GM21529 (cell line): ENCODE measurements at regions not wholly inside any gene's neighbourhood (a gene's known extent, or its start where the extent isn't known, plus 50 kb on each side); places are given as distances from the start of the nearest gene placed in this dataset.
"Not testable (repeated sequence)": the region's sequence is repeated elsewhere in the genome, so short reads cannot be mapped to it uniquely, and the experiment has no call there.

Experiments used
- ATAC-seq: cut with Tn5 transposase; IDR thresholded peaks from one replicate; pipeline ENCODE4 v1.9.1; 2021; ENCODE audit not compliant: unreplicated experiment

- no peak for ATAC-seq
These were observed 1373.7 kb downstream of the BRINP3 start for GRCh38 chr1:189103956-189104355.

DNA sequence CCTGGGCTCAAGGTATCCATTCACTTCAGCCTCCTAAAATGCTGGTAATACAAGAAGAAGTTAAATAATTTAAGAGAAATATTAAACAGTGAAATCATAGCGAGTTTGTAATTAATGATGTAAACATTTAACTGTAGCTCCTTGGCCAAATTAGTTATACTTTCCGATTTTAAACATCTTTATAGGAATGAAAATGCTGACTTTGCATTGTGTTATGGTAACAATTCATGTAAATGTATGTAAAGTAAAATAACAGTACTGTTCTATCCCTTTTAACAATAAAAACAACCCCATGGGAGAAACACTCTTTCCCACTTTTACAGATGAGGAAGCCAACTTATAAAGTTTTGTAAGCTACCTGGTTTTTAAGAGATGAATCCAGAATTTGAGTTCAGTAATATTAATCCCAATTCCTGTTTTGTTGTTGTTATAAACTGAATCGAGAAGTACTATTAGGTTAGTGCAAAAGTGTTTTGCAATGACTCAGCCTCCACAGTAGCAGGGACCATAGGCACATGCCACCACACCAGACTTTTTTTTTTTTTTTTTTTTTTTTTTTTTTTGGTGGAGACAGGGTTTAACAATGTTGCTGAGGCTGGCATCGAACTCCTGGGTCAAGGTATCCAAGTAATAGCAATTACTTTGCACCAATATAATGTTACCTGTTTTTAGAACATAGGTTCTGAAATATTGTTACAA lies 1360.4 kb downstream of the BRINP3 start:
- ATAC-seq: no peak

DNA sequence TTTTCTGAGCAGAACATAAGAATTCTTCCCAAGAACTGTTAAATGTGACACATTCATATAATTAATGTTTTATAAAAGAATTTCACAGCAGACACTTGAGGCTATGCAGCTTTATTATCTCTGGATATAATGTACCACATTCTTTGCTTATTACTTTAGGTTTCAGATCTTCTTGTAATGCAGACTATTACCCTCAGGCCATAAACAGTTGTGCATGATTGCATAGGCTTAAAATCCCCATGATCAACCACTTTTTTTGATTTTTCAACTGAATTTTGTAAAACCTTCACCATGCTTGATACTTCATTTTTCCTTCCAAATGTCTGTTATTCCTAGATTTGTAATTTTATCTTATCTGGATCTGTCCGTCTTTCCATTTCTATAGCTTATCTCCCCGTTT lies 1355.7 kb downstream of the BRINP3 start:
- no peak for ATAC-seq

- no peak for ATAC-seq
These were observed 1352.0 kb downstream of the BRINP3 start for GRCh38 chr1:189125694-189126093.

GRCh38 chr1:189131576-189131975 lies 1346.1 kb downstream of the BRINP3 start:
- ATAC-seq: no peak

- ATAC-seq: not testable (repeated sequence)
These were observed 1337.9 kb downstream of the BRINP3 start for GRCh38 chr1:189139748-189140147.

GRCh38 chr1:189141056-189141455 lies 1336.6 kb downstream of the BRINP3 start:
- ATAC-seq: no peak

DNA sequence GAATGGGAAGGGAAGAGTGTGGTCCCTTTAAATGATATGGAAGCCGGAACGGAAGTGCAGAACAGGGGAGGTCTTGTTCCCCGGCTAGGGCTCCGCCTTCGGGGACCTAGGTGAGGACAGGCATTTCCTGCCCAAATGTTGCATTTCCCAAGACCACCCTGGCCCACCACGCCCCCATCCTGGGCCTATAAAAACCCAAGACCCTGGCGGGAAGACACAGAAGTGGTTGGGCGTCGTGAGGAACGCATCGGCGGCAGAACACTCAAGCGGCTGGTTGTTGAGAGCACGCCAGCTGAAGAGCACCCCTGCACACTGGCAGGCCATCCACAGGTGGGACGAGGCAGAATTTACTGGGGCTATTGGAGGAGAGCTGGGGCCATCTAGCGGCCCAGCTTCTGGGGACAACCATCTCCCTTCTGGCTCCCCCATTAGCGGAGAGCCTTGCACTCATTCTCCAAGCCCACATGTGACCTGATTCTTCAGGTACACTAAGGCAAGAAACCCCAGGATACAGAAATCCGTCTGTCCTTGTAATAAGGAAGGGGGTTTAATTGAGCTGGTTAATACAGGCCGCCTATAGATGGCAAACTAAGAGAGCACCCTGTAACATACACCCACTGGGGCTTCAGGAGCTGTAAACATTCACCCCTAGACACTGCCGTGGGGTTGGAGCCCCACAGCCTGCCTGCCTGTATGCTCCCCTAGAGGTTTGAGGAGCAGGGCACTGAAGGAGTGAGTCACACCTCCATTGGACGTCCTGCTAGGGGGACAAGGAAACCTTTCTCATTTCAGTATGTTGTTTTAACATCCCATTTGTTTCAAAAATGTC lies 1327.9 kb downstream of the BRINP3 start:
- ATAC-seq: no peak

DNA sequence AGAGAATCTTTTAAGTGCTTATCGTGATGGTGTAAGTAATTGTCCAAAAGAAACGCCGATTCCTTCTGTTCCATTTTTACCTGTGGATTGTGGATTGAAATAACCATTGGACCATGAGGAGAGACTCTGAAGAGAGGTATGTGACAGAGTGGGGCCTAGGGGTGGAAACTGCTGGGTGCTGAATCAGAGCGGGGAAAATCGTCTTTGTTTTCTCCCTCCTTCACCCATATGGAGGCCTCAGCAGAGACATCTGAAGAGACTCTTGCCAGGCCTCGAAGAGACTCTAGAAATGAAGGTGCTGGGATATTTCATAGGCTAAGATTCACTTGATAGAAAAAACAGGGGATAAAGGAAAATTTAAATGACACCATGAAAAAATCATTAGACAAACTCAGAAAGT lies 1327.0 kb downstream of the BRINP3 start:
- ATAC-seq: no peak

GRCh38 chr1:189151361-189151760 lies 1326.3 kb downstream of the BRINP3 start:
- ATAC-seq: no peak

GRCh38 chr1:189152685-189153084 lies 1325.0 kb downstream of the BRINP3 start:
- no peak for ATAC-seq

DNA sequence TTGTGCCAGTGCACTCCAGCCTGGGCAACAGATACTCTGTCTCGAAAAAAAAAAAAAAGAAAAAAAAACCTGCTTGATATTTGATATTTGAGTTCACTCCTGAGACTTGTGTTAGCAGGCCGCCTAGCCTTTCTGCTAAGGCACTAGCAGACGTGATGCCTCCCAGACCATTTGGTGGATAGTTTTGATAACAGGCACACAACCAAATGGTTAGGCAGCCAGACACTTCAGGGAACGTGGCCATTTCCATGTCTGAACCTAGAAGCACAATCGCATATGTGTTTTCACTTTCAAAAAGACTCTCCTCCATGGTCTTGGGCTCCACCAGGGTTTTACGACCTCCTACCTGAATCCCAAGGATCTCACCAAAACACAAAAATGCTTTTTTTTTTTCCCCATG lies 1319.5 kb downstream of the BRINP3 start:
- no peak for ATAC-seq

DNA sequence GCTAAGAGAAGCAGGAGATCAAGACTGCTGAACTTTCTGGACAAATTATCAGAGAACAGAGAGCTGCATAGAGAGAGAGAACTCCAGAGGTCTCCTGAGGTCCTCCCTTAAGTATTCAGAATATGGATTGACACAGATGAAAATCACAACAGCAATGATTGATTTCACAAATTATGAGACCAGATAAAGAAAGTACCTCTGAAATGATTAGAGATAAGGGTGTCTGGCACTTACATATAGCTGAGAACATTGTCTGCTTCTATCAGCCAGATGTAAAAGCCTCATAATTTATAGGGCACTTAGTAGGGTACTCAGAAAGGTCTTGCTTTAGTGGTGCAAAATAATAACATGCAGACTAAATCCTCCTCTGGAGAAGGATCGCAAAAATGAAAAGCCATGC lies 1301.8 kb downstream of the BRINP3 start:
- ATAC-seq: no peak

DNA sequence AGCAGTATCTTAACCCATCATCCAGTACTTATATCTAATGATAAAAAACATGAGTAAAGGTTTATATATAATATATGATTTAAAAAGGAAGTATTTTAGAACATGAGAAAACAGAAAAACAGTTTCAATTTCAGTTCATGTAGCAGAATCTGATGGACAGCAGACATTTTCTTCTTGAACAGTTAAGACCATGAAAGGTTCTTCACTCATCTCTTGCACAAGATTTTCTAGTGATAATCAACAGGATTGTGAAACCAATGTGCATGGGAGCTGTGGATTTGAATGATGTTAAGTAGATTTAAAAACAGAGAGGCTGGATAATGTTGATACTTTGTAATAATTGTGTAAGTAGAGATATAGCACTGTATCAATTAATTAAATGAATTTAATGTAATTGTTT lies 1297.6 kb downstream of the BRINP3 start:
- ATAC-seq: no peak

DNA sequence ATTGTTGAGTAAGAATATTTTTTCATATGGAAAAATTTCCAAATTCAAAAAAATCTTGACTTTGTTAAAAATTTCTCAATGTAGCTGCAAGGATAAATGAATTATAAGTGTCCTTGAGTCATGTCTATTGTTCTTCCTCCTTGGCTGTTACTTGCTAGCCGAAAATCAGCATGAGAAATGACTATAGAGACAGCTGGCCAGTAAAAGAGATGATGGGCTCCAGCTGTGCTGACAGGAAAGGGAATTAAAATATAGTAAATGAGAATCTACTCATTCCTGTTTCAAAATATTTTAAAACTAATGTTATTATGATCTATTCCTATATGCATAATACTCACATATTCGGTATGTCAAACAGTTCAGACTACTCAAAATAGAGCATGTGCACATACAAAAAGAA lies 1292.6 kb downstream of the BRINP3 start:
- ATAC-seq: no peak

- no peak for ATAC-seq
These were observed 1284.7 kb downstream of the BRINP3 start for GRCh38 chr1:189192741-189193520.

DNA sequence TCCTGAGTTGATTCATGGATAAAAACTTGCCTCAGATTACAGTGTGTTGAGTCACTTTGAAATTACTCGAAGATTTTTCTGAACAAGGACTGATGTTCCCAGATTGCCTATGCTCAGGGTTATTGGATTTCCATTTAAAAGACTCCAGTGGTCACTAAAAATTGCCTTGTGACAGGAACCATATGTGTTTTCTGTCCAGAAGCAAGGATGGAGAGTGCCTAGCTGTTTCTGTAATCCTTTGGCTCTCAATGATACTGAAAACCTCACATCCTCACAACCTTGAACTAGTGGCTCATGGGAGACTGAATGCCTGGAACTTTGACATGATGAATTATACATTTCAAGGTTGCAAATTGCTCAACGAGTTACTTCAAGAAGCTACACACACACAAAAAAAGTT lies 1271.8 kb downstream of the BRINP3 start:
- ATAC-seq: no peak

GRCh38 chr1:189206617-189207016 lies 1271.0 kb downstream of the BRINP3 start:
- no peak for ATAC-seq

DNA sequence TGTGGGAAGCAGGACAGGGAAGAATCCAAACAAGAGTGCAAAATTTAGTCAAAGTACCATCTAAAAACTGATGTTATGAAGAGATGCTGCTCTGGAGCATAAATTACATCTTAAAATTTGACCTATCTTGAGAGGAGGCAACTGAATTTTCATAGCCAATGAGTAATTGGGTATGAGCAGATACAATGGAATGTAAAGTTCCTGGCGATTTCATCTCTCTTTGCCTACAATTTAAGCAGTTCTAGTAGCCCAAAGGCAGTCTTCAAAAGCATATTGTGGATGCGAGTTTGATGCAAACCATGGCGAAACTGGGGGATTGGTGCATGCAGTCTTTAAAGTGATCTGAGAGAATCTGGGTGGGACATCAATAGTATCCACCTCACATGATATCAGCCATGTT lies 1265.9 kb downstream of the BRINP3 start:
- no peak for ATAC-seq

- ATAC-seq: no peak
These were observed 1265.1 kb downstream of the BRINP3 start for GRCh38 chr1:189212606-189213005.

GRCh38 chr1:189216886-189217285 lies 1260.8 kb downstream of the BRINP3 start:
- no peak for ATAC-seq

GRCh38 chr1:189217646-189218045 lies 1260.0 kb downstream of the BRINP3 start:
- no peak for ATAC-seq
